ENCODE measurements at regions not wholly inside any gene's neighbourhood (a gene's known extent, or its start where the extent isn't known, plus 50 kb on each side); places are given as distances from the start of the nearest gene placed in this dataset.
"Not testable (repeated sequence)": the region's sequence is repeated elsewhere in the genome, so short reads cannot be mapped to it uniquely, and the experiment has no call there.

DNA sequence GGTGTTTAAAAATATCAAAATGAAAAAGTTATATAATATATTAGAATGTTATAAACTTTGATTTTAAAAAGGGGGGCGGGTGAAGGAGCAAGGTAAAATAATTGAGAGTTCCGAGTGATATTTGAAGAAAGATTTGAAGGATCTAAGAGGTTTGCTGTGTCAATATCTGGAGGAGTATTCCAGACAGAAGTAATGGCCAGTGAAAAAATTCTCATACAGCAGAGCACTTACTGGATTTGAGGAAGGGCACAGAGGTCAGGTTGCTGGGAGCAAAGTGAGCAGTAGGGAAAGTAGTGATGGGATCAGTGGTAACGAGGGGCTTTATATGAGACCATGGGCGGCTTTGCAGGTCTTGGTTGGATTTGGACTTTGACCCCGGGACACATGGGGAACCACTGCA, 531.5 kb downstream of the ADCYAP1 start:
- Mint-ChIP-seq H3K9me3 (peaks cover 0 to 4% of the 10 kb centered on the region in 2 donors), H3K27ac (no peak overlapping the region), H3K36me3 (no peaks in the 10 kb centered on the region)
- no peak for DNase-seq (ENCODE audit: low spot score in 2 of 2)
- ATAC-seq = no peak

- no peaks in the 10 kb centered on the region for H3K36me3 Mint-ChIP-seq
- ATAC-seq (no peak), DNase-seq (ENCODE audit: low spot score in 2 of 2) (no peak)
- peaks cover 0 to 4% of the 10 kb centered on the region in 2 donors for H3K9me3 Mint-ChIP-seq
- H3K27ac Mint-ChIP-seq = no peak overlapping the region
Measured at GRCh38 chr18:1438458-1438910, 533.8 kb downstream of the ADCYAP1 start.

- DNase-seq (ENCODE audit: low spot score in 2 of 2) (no peak), ATAC-seq (no peak)
- Mint-ChIP-seq H3K27ac (no peak overlapping the region), H3K9me3 (peaks cover 0 to 4% of the 10 kb centered on the region in 2 donors), H3K36me3 (no peaks in the 10 kb centered on the region)
Measured at GRCh38 chr18:1438967-1439366, 534.3 kb downstream of the ADCYAP1 start.

DNA sequence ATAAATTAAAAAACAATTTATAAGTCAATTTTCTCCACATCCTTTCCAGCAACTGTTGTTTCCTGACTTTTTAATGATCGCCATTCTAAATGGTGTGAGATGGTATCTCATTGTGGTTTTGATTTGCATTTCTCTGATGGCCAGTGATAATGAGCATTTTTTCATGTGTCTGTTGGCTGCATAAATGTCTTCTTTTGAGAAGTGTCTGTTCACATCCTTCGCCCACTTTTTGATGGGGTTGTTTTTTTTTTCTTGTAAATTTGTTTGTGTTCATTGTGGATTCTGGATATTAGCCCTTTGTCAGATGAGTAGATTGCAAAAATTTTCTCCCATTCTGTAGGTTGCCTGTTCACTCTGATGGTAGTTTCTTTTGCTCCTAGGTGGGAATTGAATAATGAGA, 539.4 kb downstream of the ADCYAP1 start:
- not testable (repeated sequence) for DNase-seq (ENCODE audit: low spot score in 2 of 2); ATAC-seq; H3K9me3 Mint-ChIP-seq; H3K36me3 Mint-ChIP-seq; H3K27ac Mint-ChIP-seq

GRCh38 chr18:1446765-1447164, 542.1 kb downstream of the ADCYAP1 start:
- no peak for ATAC-seq
- no peak for DNase-seq (ENCODE audit: low spot score in 2 of 2)
- H3K27ac Mint-ChIP-seq = no peak overlapping the region
- H3K36me3 Mint-ChIP-seq = no peaks in the 10 kb centered on the region
- H3K9me3 Mint-ChIP-seq = no peaks in the 10 kb centered on the region

DNA sequence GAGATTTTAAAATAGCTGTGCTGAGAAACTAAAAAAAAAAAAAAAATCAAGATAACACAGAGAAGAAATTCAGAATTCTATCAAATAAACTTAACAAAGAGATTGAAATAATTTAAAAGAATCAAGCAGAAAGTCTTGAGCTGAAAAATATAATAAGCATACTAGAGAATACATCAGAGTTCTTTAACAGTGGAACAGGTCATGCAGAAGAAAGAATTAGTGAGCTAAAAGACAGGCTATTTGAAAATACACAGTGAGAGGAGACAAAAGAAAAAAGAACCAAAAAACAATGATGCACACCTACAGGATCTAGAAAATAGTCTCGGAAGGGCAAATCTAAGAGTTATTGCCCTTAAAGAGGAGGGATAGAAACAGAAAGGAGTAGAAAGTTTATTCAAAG, 548.1 kb downstream of the ADCYAP1 start:
- DNase-seq (ENCODE audit: low spot score in 2 of 2) (no peak), ATAC-seq (no peak)
- no peak overlapping the region for H3K27ac Mint-ChIP-seq
- no peaks in the 10 kb centered on the region for H3K36me3 Mint-ChIP-seq
- peaks cover 23 to 30% of the 10 kb centered on the region in 2 donors for H3K9me3 Mint-ChIP-seq

- Mint-ChIP-seq H3K36me3 (no peaks in the 10 kb centered on the region), H3K27ac (no peak overlapping the region), H3K9me3 (peaks cover 23 to 36% of the 10 kb centered on the region in 2 donors)
- ATAC-seq = no peak
- DNase-seq (ENCODE audit: low spot score in 2 of 2) = no peak
Measured at GRCh38 chr18:1455605-1456004, 550.9 kb downstream of the ADCYAP1 start.

DNA sequence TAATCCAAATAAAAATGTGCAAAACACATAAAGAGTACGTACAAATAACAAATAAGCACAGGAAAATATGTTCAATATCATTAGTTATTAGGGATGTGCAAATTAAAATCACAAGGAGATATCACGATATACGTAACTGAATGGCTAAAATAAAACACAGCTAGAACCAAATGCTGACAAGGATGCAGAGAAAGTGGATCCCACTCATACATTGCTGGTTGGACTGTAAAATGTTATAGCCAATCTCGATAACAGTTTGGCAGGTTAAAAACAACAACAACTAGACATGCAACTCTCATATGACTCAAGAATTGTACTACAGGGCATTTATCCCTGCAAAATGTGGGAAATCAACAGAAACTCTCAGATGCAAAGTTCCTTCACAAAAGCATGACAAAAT, 553.9 kb downstream of the ADCYAP1 start:
- Mint-ChIP-seq H3K27ac (no peak overlapping the region), H3K36me3 (no peaks in the 10 kb centered on the region), H3K9me3 (peaks cover 10 to 32% of the 10 kb centered on the region in 2 donors)
- no peak for DNase-seq (ENCODE audit: low spot score in 2 of 2)
- ATAC-seq = no peak

DNA sequence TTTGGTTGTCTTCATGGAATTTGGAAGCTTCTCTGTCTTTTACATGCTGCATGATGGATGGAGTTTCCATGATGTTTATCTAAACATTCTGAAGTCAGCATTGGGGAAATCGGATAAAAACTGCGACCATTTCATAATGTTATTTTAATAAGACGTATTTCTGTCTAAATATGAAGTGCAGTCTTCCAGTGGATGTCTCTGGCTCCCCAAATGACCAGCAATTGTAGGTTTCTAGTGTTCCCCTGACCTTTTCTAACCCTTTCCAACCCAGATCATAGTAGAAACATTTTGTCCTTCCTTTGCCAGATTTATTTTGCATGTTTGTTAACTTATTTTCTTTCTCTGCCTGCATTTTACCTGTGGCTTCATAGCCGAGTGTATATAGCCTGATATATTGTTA, 559.3 kb downstream of the ADCYAP1 start:
- no peak overlapping the region for H3K27ac Mint-ChIP-seq
- ATAC-seq (no peak), DNase-seq (ENCODE audit: low spot score in 2 of 2) (no peak)
- H3K36me3 Mint-ChIP-seq = no peaks in the 10 kb centered on the region
- peaks cover 6 to 11% of the 10 kb centered on the region in 2 donors for H3K9me3 Mint-ChIP-seq

GRCh38 chr18:1464444-1465217, 560.0 kb downstream of the ADCYAP1 start:
- ATAC-seq (no peak), DNase-seq (ENCODE audit: low spot score in 2 of 2) (no peak)
- H3K36me3 Mint-ChIP-seq = no peaks in the 10 kb centered on the region
- H3K9me3 Mint-ChIP-seq = peaks cover 6% of the 10 kb centered on the region in 2 donors
- no peak overlapping the region for H3K27ac Mint-ChIP-seq

GRCh38 chr18:1466035-1466434, 561.4 kb downstream of the ADCYAP1 start:
- ATAC-seq (no peak), DNase-seq (ENCODE audit: low spot score in 2 of 2) (no peak)
- Mint-ChIP-seq H3K27ac (no peak overlapping the region), H3K36me3 (no peaks in the 10 kb centered on the region), H3K9me3 (peaks cover 3 to 10% of the 10 kb centered on the region in 2 donors)

- ATAC-seq = no peak
- no peak overlapping the region for H3K27ac Mint-ChIP-seq
- no peaks in the 10 kb centered on the region for H3K36me3 Mint-ChIP-seq
- peaks cover 0 to 10% of the 10 kb centered on the region in 2 donors for H3K9me3 Mint-ChIP-seq
- no peak for DNase-seq (ENCODE audit: low spot score in 2 of 2)
Measured at GRCh38 chr18:1467461-1467964, 562.8 kb downstream of the ADCYAP1 start.

DNA sequence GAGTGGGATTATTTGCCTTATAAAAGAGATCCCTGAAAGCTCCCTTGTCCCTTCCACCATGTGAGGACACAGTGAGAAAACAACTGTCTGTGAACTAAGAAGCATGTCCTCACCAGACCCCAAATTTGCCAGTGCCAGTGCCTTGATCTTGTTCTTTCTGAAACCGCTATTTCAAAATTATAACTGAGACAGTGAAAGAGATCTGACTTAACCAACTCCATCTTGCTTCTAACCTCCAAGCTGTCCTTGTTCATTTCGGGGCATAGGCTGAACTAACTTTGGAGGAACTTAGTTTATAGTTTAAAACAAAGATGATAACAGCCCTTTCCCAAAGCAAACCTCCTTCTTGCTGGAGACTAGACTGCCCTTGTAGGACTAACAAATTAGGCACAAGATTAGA, 563.9 kb downstream of the ADCYAP1 start:
- DNase-seq (ENCODE audit: low spot score in 2 of 2) = no peak
- no peak for ATAC-seq
- Mint-ChIP-seq H3K36me3 (no peaks in the 10 kb centered on the region), H3K27ac (no peak overlapping the region), H3K9me3 (peaks cover 0 to 10% of the 10 kb centered on the region in 2 donors)

DNA sequence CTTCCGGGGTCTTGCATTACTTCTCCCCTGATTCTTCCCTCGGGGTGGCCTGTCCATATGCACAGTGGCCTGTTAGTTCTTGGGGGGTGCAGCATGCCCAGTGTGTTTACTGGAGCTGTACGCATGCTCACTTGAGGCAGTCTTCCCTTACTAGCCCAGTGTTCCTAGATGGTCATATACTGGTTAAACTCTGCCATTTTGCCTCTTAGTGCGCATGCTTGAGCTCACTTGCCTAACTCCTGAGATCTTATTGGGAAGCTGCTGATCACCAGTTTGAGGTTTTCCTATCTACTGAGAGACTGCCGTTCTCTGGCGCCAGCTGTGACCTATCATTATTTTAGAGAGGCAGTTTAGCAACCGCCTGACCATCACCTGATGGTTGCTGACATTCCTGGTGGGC, 571.2 kb downstream of the ADCYAP1 start:
- ATAC-seq (no peak), DNase-seq (ENCODE audit: low spot score in 2 of 2) (no peak)
- Mint-ChIP-seq H3K27ac (no peak overlapping the region), H3K36me3 (no peaks in the 10 kb centered on the region), H3K9me3 (no peaks in the 10 kb centered on the region)

DNA sequence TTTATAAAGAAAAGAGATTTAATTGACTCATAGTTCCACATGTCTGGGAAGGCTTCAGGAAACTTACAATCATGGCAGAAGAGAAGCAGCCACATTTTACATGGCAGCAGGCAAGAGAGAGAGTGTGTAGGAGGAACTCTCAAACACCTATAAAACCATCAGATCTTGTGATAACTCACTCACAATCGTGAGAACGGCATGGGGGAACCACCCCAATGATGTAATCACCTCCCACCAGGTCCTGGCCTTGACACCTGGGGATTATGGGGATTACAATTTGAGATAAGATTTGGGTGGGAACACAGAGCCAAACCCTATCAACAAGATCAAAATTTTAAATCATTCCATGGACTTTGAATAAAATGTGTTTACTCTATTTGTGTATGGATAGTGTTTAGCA, 575.6 kb downstream of the ADCYAP1 start:
- no peak overlapping the region for H3K27ac Mint-ChIP-seq
- H3K9me3 Mint-ChIP-seq = peaks cover 0 to 3% of the 10 kb centered on the region in 2 donors
- no peaks in the 10 kb centered on the region for H3K36me3 Mint-ChIP-seq
- DNase-seq (ENCODE audit: low spot score in 2 of 2) (no peak), ATAC-seq (no peak)

- no peaks in the 10 kb centered on the region for H3K36me3 Mint-ChIP-seq
- no peak overlapping the region for H3K27ac Mint-ChIP-seq
- peaks cover 0 to 3% of the 10 kb centered on the region in 2 donors for H3K9me3 Mint-ChIP-seq
- DNase-seq (ENCODE audit: low spot score in 2 of 2) (no peak), ATAC-seq (no peak)
Measured at GRCh38 chr18:1481577-1481976, 576.9 kb downstream of the ADCYAP1 start.

DNA sequence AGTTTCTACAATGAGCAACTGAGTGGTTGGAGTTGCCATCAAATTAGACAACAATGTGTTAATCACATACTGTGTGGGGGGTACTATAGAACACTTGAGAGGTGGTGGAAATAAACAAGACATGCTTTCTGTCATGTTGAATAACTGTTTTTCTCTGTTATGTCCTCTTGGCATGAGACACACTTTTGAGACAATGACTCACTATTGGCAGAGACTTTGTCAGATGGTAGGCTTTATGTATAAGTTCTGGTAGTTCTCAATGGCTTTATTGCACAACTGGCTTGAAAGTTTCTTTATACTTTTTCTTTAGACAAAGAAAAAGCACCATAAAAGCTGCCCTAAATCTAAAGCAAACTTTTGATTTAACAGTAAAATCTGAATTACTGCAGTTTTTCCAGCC, 578.7 kb downstream of the ADCYAP1 start:
- ATAC-seq (no peak), DNase-seq (ENCODE audit: low spot score in 2 of 2) (no peak)
- H3K36me3 Mint-ChIP-seq = no peaks in the 10 kb centered on the region
- H3K9me3 Mint-ChIP-seq = peaks cover 0 to 7% of the 10 kb centered on the region in 2 donors
- no peak overlapping the region for H3K27ac Mint-ChIP-seq

DNA sequence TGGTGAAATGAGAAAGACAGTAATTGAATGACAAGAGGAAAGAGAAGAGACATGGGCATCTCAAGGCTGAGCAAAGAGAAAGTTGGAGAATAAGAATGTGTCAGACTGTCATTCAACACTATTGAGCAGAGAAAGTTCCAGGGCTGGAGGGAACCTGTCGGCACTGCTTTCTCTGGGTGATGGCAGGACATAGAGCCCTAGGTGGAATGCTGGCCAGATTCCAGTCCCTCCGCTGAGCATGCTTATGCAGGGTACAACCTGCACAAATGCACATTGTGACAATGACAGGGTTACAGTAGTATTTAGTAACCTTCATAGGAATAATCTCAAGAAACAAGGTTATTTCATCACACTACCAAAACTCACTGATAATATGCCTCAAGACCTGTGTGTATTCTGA, 582.8 kb downstream of the ADCYAP1 start:
- no peak for DNase-seq (ENCODE audit: low spot score in 2 of 2)
- no peak for ATAC-seq
- Mint-ChIP-seq H3K36me3 (no peaks in the 10 kb centered on the region), H3K9me3 (peaks cover 6 to 11% of the 10 kb centered on the region in 2 donors), H3K27ac (no peak overlapping the region)
